Neural cell (in vitro differentiated cells): ENCODE measurements at regions not wholly inside any gene's neighbourhood (a gene's known extent, or its start where the extent isn't known, plus 50 kb on each side); places are given as distances from the start of the nearest gene placed in this dataset.

Source experiments
- H2AFZ ChIP-seq: fragments of 200-600, 300-800 bp; sonication (generic), shearing (Covaris generic); 2 replicates; pipeline ENCODE4 v1.6.0; 2014; ENCODE audit warnings: low read depth, mild to moderate bottlenecking, antibody characterized with exemption, low read length, moderate library complexity
- H3F3A ChIP-seq: fragments of 200-600 bp; shearing (Covaris generic); 2 replicates; pipeline ENCODE4 v1.6.1; 2016; ENCODE audit warnings: mild to moderate bottlenecking, moderate library complexity, mixed read lengths, antibody characterized with exemption, low read length; ENCODE audit not compliant: insufficient read depth, poor library complexity, severe bottlenecking
- H3K27ac ChIP-seq: fragments of 200-600, 300-800 bp; sonication (generic), shearing (Covaris generic); 2 replicates; pipeline ENCODE4 v1.5.1; 2014; ENCODE audit warnings: mild to moderate bottlenecking, low read length, moderate library complexity
- H3K27me3 ChIP-seq: fragments of 300-800, 200-600 bp; sonication (generic), shearing (Covaris generic); 2 replicates; pipeline ENCODE4 v1.6.0; 2014; ENCODE audit warnings: mild to moderate bottlenecking, low read depth, low read length, moderate library complexity; ENCODE audit not compliant: insufficient read depth
- H3K36me3 ChIP-seq: fragments of 300-800, 200-600 bp; sonication (generic), shearing (Covaris generic); 2 replicates; pipeline ENCODE4 v1.5.1; 2014; ENCODE audit warnings: mild to moderate bottlenecking, antibody characterized with exemption, low read length, moderate library complexity; ENCODE audit not compliant: insufficient read depth
- H3K4me2 ChIP-seq: fragments of 300-800, 200-600 bp; sonication (generic), shearing (Covaris generic); 2 replicates; pipeline ENCODE4 v1.6.0; 2014; ENCODE audit warnings: mild to moderate bottlenecking, low read length
- H3K4me3 ChIP-seq: fragments of 300-800, 200-600 bp; sonication (generic), shearing (Covaris generic); 2 replicates; pipeline ENCODE4 v1.5.1; 2014; ENCODE audit warnings: mild to moderate bottlenecking, low read length, moderate library complexity
- H3K79me2 ChIP-seq: fragments of 200-600 bp; shearing (Covaris generic); replicated peaks from 2 replicates; pipeline ENCODE4 v1.6.0; 2014; ENCODE audit warnings: mild to moderate bottlenecking, low read length, moderate library complexity; ENCODE audit not compliant: insufficient read depth
- H3K9ac ChIP-seq: fragments of 300-800, 200-600 bp; sonication (generic), shearing (Covaris generic); 2 replicates; pipeline ENCODE4 v1.6.1; 2016; ENCODE audit warnings: mild to moderate bottlenecking, low read length, mixed read lengths
- H3K9me2 ChIP-seq: fragments of 200-600 bp; shearing (Covaris generic); 2 replicates; pipeline ENCODE4 v1.6.1; 2016; ENCODE audit warnings: mild to moderate bottlenecking, low read length, mixed read lengths; ENCODE audit not compliant: insufficient read depth
- H3K9me3 ChIP-seq: fragments of 200-600, 300-800 bp; sonication (generic), shearing (Covaris generic); 2 replicates; pipeline ENCODE4 v1.6.1; 2016; ENCODE audit warnings: mild to moderate bottlenecking, mixed run types, low read length, moderate library complexity, mixed read lengths
- H4K20me1 ChIP-seq: fragments of 200-600 bp; shearing (Covaris generic); 2 replicates; pipeline ENCODE4 v1.6.1; 2016; ENCODE audit warnings: mild to moderate bottlenecking, mixed run types; ENCODE audit not compliant: insufficient read depth
- EP300 ChIP-seq: fragments of 450-650 bp; conservative IDR thresholded peaks from 2 replicates; pipeline ENCODE4 v1.6.1; 2014; ENCODE audit warnings: antibody characterized with exemption, mild to moderate bottlenecking, moderate library complexity; ENCODE audit not compliant: poor library complexity, severe bottlenecking
- EZH2 ChIP-seq: fragments of 200-600, 300-800 bp; shearing (Covaris generic), sonication (generic); IDR thresholded peaks from 2 replicates; pipeline ENCODE4 v1.6.1; 2014; ENCODE audit warnings: antibody characterized with exemption, low read length, borderline replicate concordance, mild to moderate bottlenecking; ENCODE audit not compliant: insufficient read depth, poor library complexity, severe bottlenecking
- MXI1 ChIP-seq: fragments of 450-650 bp; conservative IDR thresholded peaks from 2 replicates; pipeline ENCODE4 v1.6.1; 2014; ENCODE audit warnings: antibody characterized with exemption, mild to moderate bottlenecking; ENCODE audit not compliant: poor library complexity, severe bottlenecking
- POLR2AphosphoS5 ChIP-seq: IDR thresholded peaks from 2 replicates; pipeline ENCODE4 v1.6.1; 2012
- RAD21 ChIP-seq: fragments of 450-650 bp; conservative IDR thresholded peaks from 2 replicates; pipeline ENCODE4 v1.6.1; 2014; ENCODE audit warnings: antibody characterized with exemption, mild to moderate bottlenecking, moderate library complexity
- SMC3 ChIP-seq: fragments of 450-650 bp; conservative IDR thresholded peaks from 2 replicates; pipeline ENCODE4 v1.6.1; 2014; ENCODE audit warnings: antibody characterized with exemption, mild to moderate bottlenecking, moderate library complexity; ENCODE audit not compliant: poor library complexity
- TAF1 ChIP-seq: IDR thresholded peaks from 2 replicates; pipeline ENCODE4 v1.6.1; 2012; ENCODE audit warnings: low read depth
- TF ChIP-seq, protein P1 (sequence below): IDR thresholded peaks from 2 replicates; pipeline ENCODE4 v1.6.1; 2012; ENCODE audit warnings: borderline replicate concordance
- TF ChIP-seq, protein P2 (sequence below): fragments of 450-650 bp; IDR thresholded peaks from 2 replicates; pipeline ENCODE4 v1.5.1; 2014; ENCODE audit warnings: antibody characterized with exemption, mild to moderate bottlenecking, moderate library complexity; ENCODE audit not compliant: poor library complexity, severe bottlenecking

DNA sequence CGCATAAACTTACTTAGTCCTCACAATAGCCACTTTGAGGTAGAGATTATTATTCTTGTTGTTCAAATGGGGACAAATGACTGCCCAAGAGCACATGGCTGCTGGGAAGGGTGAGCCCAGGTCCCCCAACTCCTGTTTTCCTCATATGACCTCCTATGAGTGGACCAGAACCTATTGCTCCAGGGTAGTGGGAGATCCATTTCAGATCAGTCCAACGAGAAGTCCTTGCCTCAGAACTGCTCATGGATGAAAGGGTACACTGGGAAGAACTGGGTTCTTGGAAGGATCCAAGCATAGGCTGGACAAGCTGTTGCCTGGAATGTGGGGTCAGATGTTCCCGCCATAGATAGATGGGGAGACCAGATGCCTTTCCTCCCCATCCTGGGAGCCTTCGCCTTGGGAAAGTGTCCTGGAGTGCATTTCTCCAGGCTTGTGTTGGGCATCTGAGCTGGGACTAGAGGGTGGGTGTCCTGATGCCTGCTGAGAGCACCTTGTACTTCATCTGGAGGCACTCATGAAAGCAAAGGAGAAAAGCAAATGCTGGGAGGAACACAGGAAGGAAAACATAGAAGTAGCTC, 146.3 kb upstream of the B3GAT1 start:
- H3K9ac ChIP-seq: no peak overlapping the region
- no peaks in the 10 kb centered on the region for H3K79me2 ChIP-seq
- no peak overlapping the region for H3K27ac ChIP-seq

DNA sequence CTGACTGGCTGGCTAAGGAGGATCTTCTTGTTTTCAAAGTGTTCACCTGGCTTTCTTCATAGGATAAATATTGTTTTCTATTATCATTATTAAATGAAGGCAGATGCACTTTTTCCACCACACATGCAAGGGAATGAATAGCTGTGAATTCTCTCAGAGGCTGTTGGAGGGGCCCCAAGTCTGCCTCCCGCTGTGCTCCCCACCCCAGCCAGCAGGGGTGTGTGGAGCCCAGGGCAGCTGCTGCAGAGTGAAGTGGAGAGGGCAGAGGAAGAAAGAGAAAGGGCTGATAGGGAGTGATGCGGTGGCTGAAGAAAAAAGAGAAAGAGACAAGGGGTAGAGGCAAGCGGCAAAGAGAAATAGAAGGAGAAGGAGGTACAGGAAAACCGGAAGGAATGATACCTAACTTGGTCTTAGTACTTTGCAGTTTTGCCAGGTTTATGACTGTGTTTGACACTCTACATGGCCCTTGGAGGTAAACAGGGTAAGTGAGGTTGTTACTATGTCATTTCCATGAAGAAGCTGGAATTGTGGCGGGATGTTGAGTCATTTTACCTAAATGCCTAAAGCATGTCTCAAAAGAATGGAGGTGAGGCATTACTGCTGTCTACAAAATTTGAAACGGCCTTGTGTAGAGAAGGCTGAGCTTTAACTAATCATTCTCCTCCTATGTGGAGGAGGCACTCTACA, 145.7 kb upstream of the B3GAT1 start:
- no peak overlapping the region for H3K9ac ChIP-seq
- H3K36me3 ChIP-seq: no peaks in the 10 kb centered on the region
- no peak overlapping the region for H3K27ac ChIP-seq
- H3K4me3 ChIP-seq: no peak overlapping the region
- no peaks in the 10 kb centered on the region for H3K9me3 ChIP-seq
- TF ChIP-seq, protein P1, sequence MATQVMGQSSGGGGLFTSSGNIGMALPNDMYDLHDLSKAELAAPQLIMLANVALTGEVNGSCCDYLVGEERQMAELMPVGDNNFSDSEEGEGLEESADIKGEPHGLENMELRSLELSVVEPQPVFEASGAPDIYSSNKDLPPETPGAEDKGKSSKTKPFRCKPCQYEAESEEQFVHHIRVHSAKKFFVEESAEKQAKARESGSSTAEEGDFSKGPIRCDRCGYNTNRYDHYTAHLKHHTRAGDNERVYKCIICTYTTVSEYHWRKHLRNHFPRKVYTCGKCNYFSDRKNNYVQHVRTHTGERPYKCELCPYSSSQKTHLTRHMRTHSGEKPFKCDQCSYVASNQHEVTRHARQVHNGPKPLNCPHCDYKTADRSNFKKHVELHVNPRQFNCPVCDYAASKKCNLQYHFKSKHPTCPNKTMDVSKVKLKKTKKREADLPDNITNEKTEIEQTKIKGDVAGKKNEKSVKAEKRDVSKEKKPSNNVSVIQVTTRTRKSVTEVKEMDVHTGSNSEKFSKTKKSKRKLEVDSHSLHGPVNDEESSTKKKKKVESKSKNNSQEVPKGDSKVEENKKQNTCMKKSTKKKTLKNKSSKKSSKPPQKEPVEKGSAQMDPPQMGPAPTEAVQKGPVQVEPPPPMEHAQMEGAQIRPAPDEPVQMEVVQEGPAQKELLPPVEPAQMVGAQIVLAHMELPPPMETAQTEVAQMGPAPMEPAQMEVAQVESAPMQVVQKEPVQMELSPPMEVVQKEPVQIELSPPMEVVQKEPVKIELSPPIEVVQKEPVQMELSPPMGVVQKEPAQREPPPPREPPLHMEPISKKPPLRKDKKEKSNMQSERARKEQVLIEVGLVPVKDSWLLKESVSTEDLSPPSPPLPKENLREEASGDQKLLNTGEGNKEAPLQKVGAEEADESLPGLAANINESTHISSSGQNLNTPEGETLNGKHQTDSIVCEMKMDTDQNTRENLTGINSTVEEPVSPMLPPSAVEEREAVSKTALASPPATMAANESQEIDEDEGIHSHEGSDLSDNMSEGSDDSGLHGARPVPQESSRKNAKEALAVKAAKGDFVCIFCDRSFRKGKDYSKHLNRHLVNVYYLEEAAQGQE: no peak
- TF ChIP-seq, protein P2, sequence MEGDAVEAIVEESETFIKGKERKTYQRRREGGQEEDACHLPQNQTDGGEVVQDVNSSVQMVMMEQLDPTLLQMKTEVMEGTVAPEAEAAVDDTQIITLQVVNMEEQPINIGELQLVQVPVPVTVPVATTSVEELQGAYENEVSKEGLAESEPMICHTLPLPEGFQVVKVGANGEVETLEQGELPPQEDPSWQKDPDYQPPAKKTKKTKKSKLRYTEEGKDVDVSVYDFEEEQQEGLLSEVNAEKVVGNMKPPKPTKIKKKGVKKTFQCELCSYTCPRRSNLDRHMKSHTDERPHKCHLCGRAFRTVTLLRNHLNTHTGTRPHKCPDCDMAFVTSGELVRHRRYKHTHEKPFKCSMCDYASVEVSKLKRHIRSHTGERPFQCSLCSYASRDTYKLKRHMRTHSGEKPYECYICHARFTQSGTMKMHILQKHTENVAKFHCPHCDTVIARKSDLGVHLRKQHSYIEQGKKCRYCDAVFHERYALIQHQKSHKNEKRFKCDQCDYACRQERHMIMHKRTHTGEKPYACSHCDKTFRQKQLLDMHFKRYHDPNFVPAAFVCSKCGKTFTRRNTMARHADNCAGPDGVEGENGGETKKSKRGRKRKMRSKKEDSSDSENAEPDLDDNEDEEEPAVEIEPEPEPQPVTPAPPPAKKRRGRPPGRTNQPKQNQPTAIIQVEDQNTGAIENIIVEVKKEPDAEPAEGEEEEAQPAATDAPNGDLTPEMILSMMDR: no peak
- no peak for TF ChIP-seq EP300
- TF ChIP-seq POLR2AphosphoS5: no peak
- no peak for TF ChIP-seq TAF1
- no peak for TF ChIP-seq RAD21
- no peak for TF ChIP-seq EZH2
- TF ChIP-seq MXI1: no peak
- no peak for TF ChIP-seq SMC3
- H3K27me3 ChIP-seq: no peaks in the 10 kb centered on the region
- no peak overlapping the region for H2AFZ ChIP-seq
- H3K79me2 ChIP-seq: no peaks in the 10 kb centered on the region
- H3K4me2 ChIP-seq: no peak overlapping the region
- no peaks in the 10 kb centered on the region for H3F3A ChIP-seq
- H3K9me2 ChIP-seq: no peaks in the 10 kb centered on the region
- no peaks in the 10 kb centered on the region for H4K20me1 ChIP-seq

More for the DNA sequence above, 146.3 kb upstream of the B3GAT1 start:
- Histone ChIP-seq H3K9me2 (no peaks in the 10 kb centered on the region), H3K9me3 (no peaks in the 10 kb centered on the region), H3K27me3 (no peaks in the 10 kb centered on the region), H2AFZ (no peak overlapping the region), H3K4me2 (no peak overlapping the region), H3K4me3 (no peak overlapping the region), H3F3A (no peaks in the 10 kb centered on the region), H4K20me1 (no peaks in the 10 kb centered on the region), H3K36me3 (no peaks in the 10 kb centered on the region)
- TF ChIP-seq SMC3 (no peak), TAF1 (no peak), EP300 (no peak), POLR2AphosphoS5 (no peak), EZH2 (no peak), RAD21 (no peak), MXI1 (no peak)
- TF ChIP-seq, protein P1: no peak
- TF ChIP-seq, protein P2: no peak
